Cardiac fibroblast (primary cell): ENCODE measurements at regions not wholly inside any gene's neighbourhood (a gene's known extent, or its start where the extent isn't known, plus 50 kb on each side); places are given as distances from the start of the nearest gene placed in this dataset.

Source experiments
- DNase-seq, 2 donors: peaks; one replicate each; pipeline versions ENCODE4 v3.0.0 to v3.0.0-alpha.2; 2010; ENCODE audit warnings: low read depth in 2 of 2
- H3K4me3 ChIP-seq, 2 donors: replicated peaks in 1 of 2; 1 replicate in 1 of 2; 2 replicates in 1 of 2; pipeline ENCODE4 v1.5.1; 2011; ENCODE audit warnings: low read depth in 2 of 2, low read length in 2 of 2, mild to moderate bottlenecking in 2 of 2, moderate library complexity in 1 of 2
- CTCF ChIP-seq: IDR thresholded peaks from one replicate; pipeline ENCODE4 v1.5.1; 2011; ENCODE audit warnings: low read depth, mild to moderate bottlenecking, low read length, inconsistent platforms

DNA sequence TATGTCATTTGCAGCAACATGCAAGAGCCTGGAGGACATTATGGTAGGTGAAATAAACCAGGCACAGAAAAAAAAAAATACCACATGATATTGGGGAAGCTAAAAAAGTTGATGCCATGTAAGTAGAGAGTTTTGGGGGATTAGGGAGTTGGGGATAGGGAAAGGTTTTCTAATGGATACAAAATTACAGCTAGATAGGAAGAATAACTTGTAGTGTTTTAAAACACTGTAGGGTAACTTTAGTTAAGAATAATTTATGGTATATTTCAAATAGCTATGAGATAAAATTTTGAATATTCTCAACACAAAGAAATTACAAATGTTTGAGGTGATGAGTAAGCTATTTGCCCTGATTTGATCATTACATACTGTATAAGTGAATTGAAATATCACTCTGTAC, 1456.7 kb upstream of the MIR17HG start:
- TF ChIP-seq CTCF, result no peak
- DNase-seq, result no peak
- no peak overlapping the region for H3K4me3 ChIP-seq

DNA sequence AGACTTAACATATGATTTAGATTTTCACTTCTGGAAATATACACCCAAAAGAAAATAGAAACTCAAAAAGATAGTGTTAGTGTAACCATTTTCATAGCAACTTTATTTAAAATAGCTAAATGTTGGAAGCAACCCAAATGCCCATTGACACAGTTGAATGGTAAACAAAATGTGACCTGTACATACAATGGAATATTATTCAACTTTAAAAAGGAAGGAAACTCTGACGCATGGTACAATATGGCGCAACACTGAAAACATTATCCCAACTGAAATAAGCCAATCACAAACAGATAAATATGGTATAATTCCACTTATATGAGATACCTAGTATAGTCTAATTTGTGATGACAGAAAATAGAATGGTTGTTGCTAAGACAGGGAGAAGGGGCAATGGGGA, 1456.1 kb upstream of the MIR17HG start:
- no peak overlapping the region for H3K4me3 ChIP-seq
- TF ChIP-seq CTCF, result no peak
- peak in 1 of 2 donors; percentile 1 for DNase-seq

- TF ChIP-seq CTCF, result no peak
- DNase-seq, result no peak
- H3K4me3 ChIP-seq, result no peak overlapping the region
Observed at GRCh38 chr13:89897681-89898080, 1449.8 kb upstream of the MIR17HG start.

GRCh38 chr13:89899302-89900103, 1448.0 kb upstream of the MIR17HG start:
- no peak overlapping the region for H3K4me3 ChIP-seq
- DNase-seq, result no peak
- no peak for TF ChIP-seq CTCF

DNA sequence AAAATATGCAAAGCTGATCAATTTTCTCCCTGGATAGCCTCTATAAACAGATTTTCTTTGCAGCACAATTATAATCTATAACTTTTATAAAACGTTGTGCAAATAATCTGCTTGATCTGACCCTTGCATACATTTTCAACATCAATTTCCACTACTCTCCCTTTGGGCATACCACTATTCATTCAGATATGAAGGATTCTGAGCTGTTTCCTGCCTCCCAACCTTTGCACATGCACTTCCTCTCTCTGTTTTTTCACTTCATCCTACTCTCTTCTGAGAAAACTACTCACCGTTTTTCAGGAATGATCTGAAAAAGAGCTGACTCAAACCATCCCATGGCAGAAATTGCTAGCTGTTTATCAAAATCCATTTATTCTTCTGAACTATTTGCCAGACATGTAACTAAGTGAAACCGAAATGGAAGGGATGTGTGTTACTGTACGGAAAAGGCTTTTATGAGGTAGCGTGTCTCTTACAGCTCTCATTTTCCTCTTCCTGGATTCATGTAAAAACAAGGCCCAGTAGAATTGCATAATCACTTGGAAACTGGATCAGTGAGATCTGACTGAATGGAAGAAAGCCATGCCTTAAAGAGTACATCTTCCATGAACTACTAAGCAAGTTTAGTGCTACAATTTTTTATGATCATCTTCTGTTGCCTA, 1447.3 kb upstream of the MIR17HG start:
- TF ChIP-seq CTCF, result no peak

DNA sequence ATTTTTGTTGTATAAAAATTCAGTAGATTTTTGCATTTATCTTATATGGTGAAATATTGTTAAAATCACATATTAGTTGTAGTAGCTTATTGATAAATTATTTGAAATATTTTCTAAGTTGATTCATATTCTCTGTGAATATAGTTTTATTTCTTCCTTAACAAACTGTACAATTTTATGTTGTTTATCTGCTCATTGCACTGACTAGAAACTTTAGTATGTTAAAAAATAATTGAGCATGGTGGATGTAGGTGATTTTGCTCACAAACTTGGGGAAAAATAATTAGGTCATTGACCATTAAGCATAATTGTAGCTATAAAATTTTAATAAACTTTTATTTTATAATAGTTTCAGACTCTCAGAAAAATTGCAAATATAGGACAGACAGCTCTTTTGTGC, 1445.3 kb upstream of the MIR17HG start:
- no peak for TF ChIP-seq CTCF
- DNase-seq, result no peak
- no peak overlapping the region for H3K4me3 ChIP-seq

More for the DNA sequence above, 1447.3 kb upstream of the MIR17HG start:
- no peak overlapping the region for H3K4me3 ChIP-seq
- peak; percentile 5 to 17 for DNase-seq
